HCT116 (cell line): ENCODE measurements at regions not wholly inside any gene's neighbourhood (a gene's known extent, or its start where the extent isn't known, plus 50 kb on each side); places are given as distances from the start of the nearest gene placed in this dataset.

ENCODE experiments used
- ATAC-seq: fragments of 200-7000 bp; cut with Tn5 transposase; 2 replicates; pipeline ENCODE4 v1.9.1; 2020; ENCODE audit warnings: mild to moderate bottlenecking, moderate library complexity
- BruUV-seq: library from RNA; stranded (reverse); fragments of 400-500 nt; replicated peaks from 2 replicates; lab custom pipeline; 2021; lab: Mats Ljungman, UMichigan
- CTCF ChIA-PET: fragments of 300-600 bp; sonication (Branson Sonifier 250); formaldehyde crosslinking; loops from one replicate; lab custom pipeline; 2021; ENCODE audit warnings: antibody characterized with exemption; lab: Charles Lee
- POLR2A ChIA-PET: fragments of 300-600, 350-600 bp; sonication (Branson Sonifier 250); formaldehyde crosslinking; loops from one replicate; lab custom pipeline; 2021; ENCODE audit warnings: antibody characterized with exemption; lab: Charles Lee
- RAD21 ChIA-PET, 2 experiments: fragments of 300-600 bp; sonication (Branson Sonifier 250); formaldehyde crosslinking; loops; one replicate each; lab custom pipeline; 2023; ENCODE audit warnings: low total read pairs in 2 of 2; ENCODE audit not compliant: uncharacterized antibody in 2 of 2, unreplicated experiment in 2 of 2, low non-redundant PET in 1 of 2; lab: Charles Lee
- DNase-seq: peaks from one replicate; pipeline ENCODE4 v3.0.0-alpha.2; 2010; ENCODE audit warnings: low read depth, low spot score
- H2AFZ ChIP-seq: fragments of 200-600 bp; shearing (Covaris generic), sonication (generic); 2 replicates; pipeline ENCODE4 v1.6.1; 2017; ENCODE audit warnings: low read depth, mixed run types, mixed read lengths, antibody characterized with exemption, low read length; ENCODE audit not compliant: poor library complexity, severe bottlenecking
- H3K27ac ChIP-seq: 2 replicates; pipeline ENCODE4 v1.5.1; 2012; ENCODE audit warnings: low read depth, low read length
- H3K27me3 ChIP-seq: fragments of 200-600 bp; sonication (generic); 2 replicates; pipeline ENCODE4 v1.6.1; 2016; ENCODE audit warnings: mixed run types, low read length, mixed read lengths; ENCODE audit not compliant: insufficient read depth
- H3K36me3 ChIP-seq, 2 experiments: fragments of 200-500 bp in 1 of 2; fragments of 200-600 bp in 1 of 2; sonication (Bioruptor generic) in 1 of 2; sonication (generic) in 1 of 2; 2 replicates each; pipeline versions ENCODE4 v1.5.1 to v1.6.1; 2014 to 2016; ENCODE audit warnings: low read length in 2 of 2, inconsistent platforms in 1 of 2, mixed read lengths in 1 of 2, mixed run types in 1 of 2; ENCODE audit not compliant: insufficient read depth in 2 of 2, control insufficient read depth in 1 of 2
- H3K4me1 ChIP-seq, 2 experiments: fragments of 200-600 bp in 1 of 2; sonication (generic) in 1 of 2; 2 replicates each; pipeline versions ENCODE4 v1.5.1 to v1.6.1; 2012 to 2017; ENCODE audit warnings: low read length in 2 of 2, inconsistent platforms in 1 of 2, mild to moderate bottlenecking in 1 of 2, mixed read lengths in 1 of 2, mixed run types in 1 of 2, moderate library complexity in 1 of 2; ENCODE audit not compliant: insufficient read depth in 2 of 2, control insufficient read depth in 1 of 2
- H3K4me2 ChIP-seq: fragments of 200-600 bp; sonication (generic); 2 replicates; pipeline ENCODE4 v1.6.1; 2017; ENCODE audit warnings: mixed run types, low read length, mixed read lengths
- H3K4me3 ChIP-seq, 2 experiments: fragments of 200-600 bp in 1 of 2; sonication (generic) in 1 of 2; replicated peaks in 1 of 2; 2 replicates each; pipeline ENCODE4 v1.5.1; 2011 to 2016; ENCODE audit warnings: low read length in 2 of 2, control low read depth in 1 of 2, low read depth in 1 of 2, mild to moderate bottlenecking in 1 of 2, mixed read lengths in 1 of 2, mixed run types in 1 of 2
- H3K79me2 ChIP-seq: fragments of 200-600 bp; sonication (generic); 2 replicates; pipeline ENCODE4 v1.6.1; 2017; ENCODE audit warnings: mild to moderate bottlenecking, mixed run types, low read length, moderate library complexity, mixed read lengths; ENCODE audit not compliant: insufficient read depth
- H3K9ac ChIP-seq: fragments of 200-600 bp; sonication (generic); 2 replicates; pipeline ENCODE4 v1.6.1; 2016; ENCODE audit warnings: low read length, mixed read lengths
- H3K9me2 ChIP-seq: fragments of 200-600 bp; sonication (generic), shearing (Covaris generic); 2 replicates; pipeline ENCODE4 v1.6.1; 2017; ENCODE audit warnings: mixed run types, mild to moderate bottlenecking, moderate library complexity; ENCODE audit not compliant: insufficient read depth
- H3K9me3 ChIP-seq, 2 experiments: fragments of 200-500 bp in 1 of 2; fragments of 200-600 bp in 1 of 2; sonication (Bioruptor generic) in 1 of 2; sonication (generic) in 1 of 2; 2 replicates each; pipeline ENCODE4 v1.6.1; 2014 to 2017; ENCODE audit warnings: low read length in 2 of 2, mixed read lengths in 2 of 2, inconsistent platforms in 1 of 2, low read depth in 1 of 2, mild to moderate bottlenecking in 1 of 2, mixed run types in 1 of 2, moderate library complexity in 1 of 2; ENCODE audit not compliant: control insufficient read depth in 1 of 2, insufficient read depth in 1 of 2
- H4K20me1 ChIP-seq: fragments of 200-600 bp; sonication (generic), shearing (Covaris generic); 2 replicates; pipeline ENCODE4 v1.6.1; 2017; ENCODE audit warnings: mixed run types, mild to moderate bottlenecking, moderate library complexity; ENCODE audit not compliant: insufficient read depth
- ELF1 ChIP-seq: IDR thresholded peaks from 2 replicates; pipeline ENCODE4 v1.6.1; 2012; ENCODE audit warnings: low read depth, borderline replicate concordance
- EZH2 ChIP-seq: fragments of 200-600 bp; sonication (generic); IDR thresholded peaks from 2 replicates; pipeline ENCODE4 v1.6.1; 2017; ENCODE audit warnings: antibody characterized with exemption, mixed run types
- FOSL1 ChIP-seq: IDR thresholded peaks from 2 replicates; pipeline ENCODE4 v1.6.1; 2012; ENCODE audit warnings: low read depth
- ZFX ChIP-seq: fragments of 450-650 bp; IDR thresholded peaks from 2 replicates; pipeline ENCODE4 v1.6.1; 2017
- intact Hi-C: fragments of 100-400 bp; cut with micrococcal nuclease; formaldehyde crosslinking; loops from 2 replicates; pipeline ENCODE4 v1.10.0; 2022

DNA sequence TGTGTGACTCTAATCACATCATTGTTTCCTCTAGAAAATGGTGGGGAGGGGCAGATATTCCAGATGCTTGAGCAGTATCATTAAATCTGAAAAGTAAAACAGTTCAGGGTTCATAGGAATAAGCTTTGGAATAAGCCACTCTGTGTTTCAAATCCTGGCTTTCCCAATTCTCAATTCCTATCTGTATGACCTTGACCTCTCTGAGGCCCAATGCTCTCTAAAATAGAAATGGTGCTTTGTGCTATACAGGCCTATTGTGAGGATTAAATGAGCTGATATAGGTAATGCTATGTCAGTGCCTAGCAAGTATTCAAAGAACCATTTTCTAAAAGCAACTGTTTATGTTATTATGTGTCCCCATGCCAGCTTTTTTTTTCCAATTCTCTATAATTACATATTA, 209.0 kb upstream of the PRSS16 start:
- Histone ChIP-seq H3K27me3 (no peaks in the 10 kb centered on the region), H3K4me3 (no peak overlapping the region), H3K4me1 (no peaks in the 10 kb centered on the region), H3K4me2 (no peak overlapping the region), H3K79me2 (no peaks in the 10 kb centered on the region), H3K9me2 (no peaks in the 10 kb centered on the region), H3K36me3 (no peaks in the 10 kb centered on the region), H3K9ac (no peak overlapping the region), H2AFZ (no peak overlapping the region), H3K9me3 (no peaks in the 10 kb centered on the region), H4K20me1 (no peaks in the 10 kb centered on the region), H3K27ac (no peak overlapping the region)
- ChIA-PET CTCF (no interaction called here), RAD21 (no interaction called here), POLR2A (no interaction called here)
- ATAC-seq = no peak
- TF ChIP-seq ELF1 (no peak), EZH2 (no peak), FOSL1 (no peak)
- intact Hi-C loops = no loop called here
- no peak for DNase-seq
- BruUV-seq = no TSS peak

DNA sequence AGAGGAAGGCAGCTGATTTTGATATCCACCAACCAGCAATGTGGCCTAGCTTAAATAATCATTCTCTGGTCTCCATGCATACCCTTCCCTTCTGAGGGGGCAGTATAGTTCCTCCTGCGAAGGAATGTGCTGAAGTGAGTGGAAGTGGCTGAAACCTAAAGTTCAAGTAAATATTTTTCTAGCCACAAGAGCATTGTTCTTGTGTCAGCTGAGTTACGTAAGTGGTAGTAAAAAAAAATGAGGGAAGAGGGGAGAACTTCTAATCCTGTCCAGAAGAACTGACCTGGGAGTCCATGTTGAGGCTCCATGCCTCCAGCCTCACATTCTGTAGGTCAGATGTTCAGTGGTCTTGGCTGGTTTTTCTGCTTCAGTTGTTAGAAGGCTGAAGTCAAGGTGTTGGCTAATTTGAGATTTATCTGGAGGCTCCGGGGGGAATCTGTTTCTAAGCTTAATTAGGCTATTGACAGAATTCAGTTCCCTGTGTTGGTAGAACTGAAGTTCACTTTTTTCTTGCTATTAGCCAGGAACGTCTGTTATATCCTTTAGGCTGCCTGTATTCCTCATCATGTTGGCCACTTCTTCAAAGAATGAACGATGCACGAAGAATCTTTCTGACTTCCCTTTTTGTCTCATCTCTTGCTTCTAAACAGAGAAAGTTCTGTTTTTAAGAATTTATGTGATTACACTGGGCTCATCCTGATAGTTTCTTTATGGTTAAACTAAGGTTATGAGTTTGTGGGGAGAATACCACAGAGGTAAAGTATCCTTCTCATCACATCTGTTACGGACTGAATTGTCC, 207.1 kb upstream of the PRSS16 start:
- Histone ChIP-seq H3K4me1 (no peaks in the 10 kb centered on the region), H3K27me3 (no peaks in the 10 kb centered on the region), H3K9me2 (no peaks in the 10 kb centered on the region)
- no TSS peak for BruUV-seq
- no peak for TF ChIP-seq ZFX
- TF ChIP-seq, all 23 proteins: peak for 0
- intact Hi-C loops = no loop called here
- Histone ChIP-seq H3K79me2 (no peaks in the 10 kb centered on the region), H3K9ac (no peak overlapping the region), H3K4me3 (no peak overlapping the region), H3K27ac (no peak overlapping the region), H3K36me3 (no peaks in the 10 kb centered on the region), H2AFZ (no peak overlapping the region), H3K9me3 (no peaks in the 10 kb centered on the region), H3K4me2 (no peak overlapping the region), H4K20me1 (no peaks in the 10 kb centered on the region)
- ChIA-PET RAD21 (no interaction called here), POLR2A (no interaction called here), CTCF (no interaction called here)
- ATAC-seq (no peak), DNase-seq (no peak)
